SK-N-MC (cell line): ENCODE measurements at regions not wholly inside any gene's neighbourhood (a gene's known extent, or its start where the extent isn't known, plus 50 kb on each side); places are given as distances from the start of the nearest gene placed in this dataset.

Source experiments
- EZH2 ChIP-seq: fragments of 200-600 bp; sonication (generic); IDR thresholded peaks from one replicate; pipeline ENCODE4 v1.6.1; 2017; ENCODE audit warnings: antibody characterized with exemption
- FOXP2 ChIP-seq: optimal IDR thresholded peaks from 2 replicates; pipeline ENCODE3; 2011; ENCODE audit warnings: mild to moderate bottlenecking, moderate library complexity; ENCODE audit not compliant: insufficient read depth; ENCODE audit errors: extremely low read length, control extremely low read depth
- POLR2AphosphoS5 ChIP-seq: IDR thresholded peaks from 2 replicates; pipeline ENCODE4 v1.6.1; 2012; ENCODE audit warnings: mild to moderate bottlenecking, low read depth, low read length, borderline replicate concordance

DNA sequence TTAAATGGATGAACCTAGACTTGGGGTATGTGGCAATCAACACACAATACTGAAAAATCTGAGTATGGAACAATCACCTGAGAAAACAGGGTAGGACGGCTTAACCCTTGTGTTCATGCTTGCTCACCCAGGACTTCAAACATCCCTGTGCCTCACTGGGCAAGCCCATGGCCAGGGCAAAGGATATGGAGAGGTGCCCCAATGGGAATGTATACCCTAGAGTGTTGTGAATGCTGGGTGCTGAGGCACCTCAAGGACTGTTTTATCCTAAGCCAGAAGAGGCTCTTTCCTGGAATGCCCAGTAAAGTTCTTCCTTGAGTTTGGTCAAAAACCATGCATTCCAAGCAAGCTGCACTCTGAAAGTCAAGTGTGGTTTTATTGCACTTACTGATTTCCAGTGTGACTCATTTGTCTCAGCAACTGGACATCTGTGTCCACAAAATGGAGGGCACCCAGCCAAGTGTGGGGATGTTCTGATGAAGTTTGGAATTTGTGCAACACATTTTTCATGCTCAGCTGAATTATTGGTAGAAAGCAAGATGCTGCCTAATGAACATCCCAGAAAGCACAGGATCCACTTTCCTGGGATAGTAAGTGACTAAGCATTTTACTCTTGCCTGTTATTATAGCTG, 531.3 kb downstream of the RFC3 start:
- TF ChIP-seq POLR2AphosphoS5 (no peak), EZH2 (no peak), FOXP2 (no peak)
